ENCODE measurements at regions not wholly inside any gene's neighbourhood (a gene's known extent, or its start where the extent isn't known, plus 50 kb on each side); places are given as distances from the start of the nearest gene placed in this dataset.
"Not testable (repeated sequence)": the region's sequence is repeated elsewhere in the genome, so short reads cannot be mapped to it uniquely, and the experiment has no call there.

DNA sequence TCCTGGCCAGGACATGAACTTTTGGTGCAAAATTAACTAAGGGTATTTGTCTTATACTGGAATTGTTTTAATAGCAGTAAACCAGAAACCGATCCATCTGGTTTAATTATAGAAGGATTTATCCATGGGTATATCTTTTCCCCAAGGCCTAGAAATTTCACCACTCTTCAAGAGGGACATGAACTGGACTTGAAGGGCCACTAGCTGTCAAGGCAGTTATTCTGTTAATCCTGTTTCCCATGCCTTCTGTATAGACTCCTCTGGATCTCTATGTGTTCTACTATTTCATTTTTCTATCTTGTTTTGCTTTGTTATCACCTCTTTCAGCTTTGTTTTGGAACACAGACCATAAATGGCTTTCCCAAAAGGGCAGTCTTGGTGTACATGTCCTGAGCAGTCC is 467.6 kb downstream of the KIF4B start:
- no peak for DNase-seq (ENCODE audit: low read depth in 4 of 4, low spot score in 3 of 4)

- no peak for DNase-seq (ENCODE audit: low read depth in 4 of 4, low spot score in 3 of 4)
These were observed 468.9 kb downstream of the KIF4B start for GRCh38 chr5:155482428-155482827.

- DNase-seq (ENCODE audit: low read depth in 4 of 4, low spot score in 3 of 4): no peak
These were observed 471.8 kb downstream of the KIF4B start for GRCh38 chr5:155485386-155485785.

- DNase-seq (ENCODE audit: low read depth in 4 of 4, low spot score in 3 of 4): no peak
These were observed 476.4 kb downstream of the KIF4B start for GRCh38 chr5:155489949-155490348.

DNA sequence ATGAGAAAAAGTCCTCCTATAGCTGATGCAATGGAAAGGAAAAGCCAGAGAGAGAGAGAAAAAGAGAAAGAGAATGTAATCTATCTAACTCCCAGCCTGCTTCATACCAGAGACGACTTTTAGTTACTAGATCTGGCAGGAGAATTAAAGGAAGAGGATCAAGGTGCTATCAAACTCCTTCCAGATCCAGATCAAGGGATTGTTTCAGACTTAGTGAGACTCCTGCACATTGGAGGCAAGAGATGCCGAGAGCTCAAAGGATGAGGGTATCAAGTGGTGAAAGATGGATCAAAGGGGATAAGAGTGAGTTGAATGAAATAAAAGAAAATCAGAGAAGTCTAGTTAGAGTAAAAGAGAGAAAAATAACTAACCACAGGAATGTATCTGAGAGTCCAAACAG is 478.6 kb downstream of the KIF4B start:
- DNase-seq (ENCODE audit: low read depth in 4 of 4, low spot score in 3 of 4): no peak

- no peak for DNase-seq (ENCODE audit: low read depth in 4 of 4, low spot score in 3 of 4)
These were observed 491.1 kb downstream of the KIF4B start for GRCh38 chr5:155504606-155505005.

DNA sequence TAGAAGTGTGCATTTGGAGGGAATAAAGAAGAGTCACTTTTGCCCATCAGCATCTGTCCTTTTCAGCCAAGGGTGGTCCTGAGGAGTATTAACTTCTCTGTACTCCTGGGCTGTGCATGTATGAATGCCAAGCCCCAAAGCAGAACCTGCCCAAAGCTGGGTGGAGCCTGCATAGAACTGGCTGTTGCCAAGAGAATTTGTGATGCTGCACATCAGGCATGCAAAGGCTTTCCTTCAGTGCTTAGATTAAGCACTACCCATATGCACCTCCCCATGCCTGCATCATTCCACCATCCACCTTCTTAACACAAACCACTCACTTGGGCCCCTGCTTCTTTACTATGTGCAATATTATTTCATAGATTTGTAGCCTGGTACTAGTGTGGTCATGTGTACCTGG is 493.8 kb downstream of the KIF4B start:
- DNase-seq (ENCODE audit: low read depth in 4 of 4, low spot score in 3 of 4): no peak

GRCh38 chr5:155508673-155509072 is 495.1 kb downstream of the KIF4B start:
- DNase-seq (ENCODE audit: low read depth in 4 of 4, low spot score in 3 of 4): no peak

- no peak for DNase-seq (ENCODE audit: low read depth in 4 of 4, low spot score in 3 of 4)
These were observed 498.8 kb downstream of the KIF4B start for GRCh38 chr5:155512329-155512728.

DNA sequence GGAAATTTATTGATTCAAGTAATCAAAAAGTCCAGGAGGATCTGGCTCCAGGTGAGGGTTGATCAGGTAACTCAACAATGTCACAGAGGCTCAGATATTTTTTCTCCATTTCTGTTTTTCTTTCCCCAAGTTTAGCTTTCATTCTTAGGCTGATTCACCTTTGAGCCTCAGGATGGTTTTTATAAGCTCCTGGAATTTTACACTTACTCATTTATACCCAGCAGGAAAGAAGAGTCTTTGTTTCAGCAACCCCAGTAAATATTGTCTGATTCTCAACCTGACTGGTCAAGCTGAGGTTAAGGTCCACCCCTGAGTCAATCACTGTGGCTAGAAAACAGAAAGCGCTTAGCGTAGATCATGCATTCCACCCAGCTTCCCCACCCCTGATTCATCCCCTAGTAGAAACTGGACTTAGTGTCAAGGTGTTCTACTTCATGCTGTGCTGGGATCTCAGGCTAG is 500.6 kb downstream of the KIF4B start:
- no peak for DNase-seq (ENCODE audit: low read depth in 4 of 4, low spot score in 3 of 4)

GRCh38 chr5:155522540-155522939 is 509.0 kb downstream of the KIF4B start:
- DNase-seq (ENCODE audit: low read depth in 4 of 4, low spot score in 3 of 4): no peak

DNA sequence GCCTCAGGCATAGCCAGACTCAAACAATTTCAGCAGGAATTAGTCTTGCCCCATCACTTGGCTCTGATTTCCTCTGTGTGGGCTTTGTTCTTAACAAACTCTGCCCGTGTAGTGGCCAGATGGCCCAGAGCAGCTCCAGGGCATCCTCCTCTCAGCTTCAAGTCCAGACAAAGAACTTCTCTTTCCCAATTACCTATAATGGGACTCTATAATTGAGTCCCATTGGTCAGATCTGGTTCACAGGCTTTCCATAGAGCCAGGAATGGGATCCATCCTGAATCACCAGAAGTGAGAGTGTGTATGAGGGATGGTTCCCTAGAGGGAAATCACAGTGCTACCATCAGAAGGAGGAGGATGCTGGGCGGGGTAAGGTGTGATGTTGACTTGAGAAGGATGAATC is 515.8 kb downstream of the KIF4B start:
- no peak for DNase-seq (ENCODE audit: low read depth in 4 of 4, low spot score in 3 of 4)

- no peak for DNase-seq (ENCODE audit: low read depth in 4 of 4, low spot score in 3 of 4)
These were observed 516.5 kb downstream of the KIF4B start for GRCh38 chr5:155530046-155530445.

- no peak for DNase-seq (ENCODE audit: low read depth in 4 of 4, low spot score in 3 of 4)
These were observed 519.2 kb downstream of the KIF4B start for GRCh38 chr5:155532621-155533311.

DNA sequence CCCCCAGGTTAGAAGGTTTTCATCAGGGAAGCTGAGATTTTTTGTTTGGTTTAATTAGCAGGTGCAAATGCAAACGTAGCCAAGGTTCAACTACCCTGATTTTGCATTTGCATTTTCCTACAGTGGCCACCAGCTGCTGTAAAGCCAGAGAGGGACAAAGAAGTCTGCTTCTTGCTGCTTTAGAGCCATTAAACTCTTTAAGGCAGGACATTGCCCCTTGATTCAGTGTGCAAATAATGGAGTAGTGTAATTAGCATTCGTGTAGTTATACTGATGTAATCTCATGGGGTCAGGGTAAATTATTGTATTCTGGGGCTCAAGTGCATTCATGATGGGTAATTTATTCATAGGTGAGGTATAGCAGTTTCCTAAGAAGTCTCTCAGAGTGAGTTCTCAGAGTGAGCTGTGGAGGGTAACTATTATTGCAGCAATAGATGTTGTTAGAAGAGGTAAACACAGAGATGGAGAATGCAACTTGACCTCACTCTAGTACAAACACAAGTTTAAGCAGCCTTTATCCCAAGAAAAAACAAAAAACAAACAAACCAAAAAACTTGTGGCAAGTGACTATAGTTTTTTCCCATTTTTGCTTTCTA is 526.5 kb downstream of the KIF4B start:
- DNase-seq (ENCODE audit: low read depth in 4 of 4, low spot score in 3 of 4): no peak

DNA sequence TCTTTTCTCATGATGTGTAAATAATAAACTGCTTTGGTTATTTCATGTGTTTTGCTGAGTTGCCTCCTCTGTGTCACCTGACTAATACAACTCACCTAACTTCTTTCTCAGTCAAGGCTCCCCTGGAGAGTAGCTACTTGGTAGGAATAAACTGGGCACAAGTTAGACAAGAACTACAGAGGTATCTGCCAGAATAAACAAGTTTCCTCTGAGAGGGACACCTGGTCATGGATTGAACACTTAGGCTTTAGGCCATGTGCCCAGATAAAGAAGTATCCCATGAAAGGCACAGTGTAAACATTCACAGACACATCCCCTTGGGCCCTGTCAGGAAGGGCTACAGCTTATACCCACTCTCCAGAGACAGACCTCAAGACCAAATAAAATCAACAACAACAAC is 532.5 kb downstream of the KIF4B start:
- no peak for DNase-seq (ENCODE audit: low read depth in 4 of 4, low spot score in 3 of 4)

DNA sequence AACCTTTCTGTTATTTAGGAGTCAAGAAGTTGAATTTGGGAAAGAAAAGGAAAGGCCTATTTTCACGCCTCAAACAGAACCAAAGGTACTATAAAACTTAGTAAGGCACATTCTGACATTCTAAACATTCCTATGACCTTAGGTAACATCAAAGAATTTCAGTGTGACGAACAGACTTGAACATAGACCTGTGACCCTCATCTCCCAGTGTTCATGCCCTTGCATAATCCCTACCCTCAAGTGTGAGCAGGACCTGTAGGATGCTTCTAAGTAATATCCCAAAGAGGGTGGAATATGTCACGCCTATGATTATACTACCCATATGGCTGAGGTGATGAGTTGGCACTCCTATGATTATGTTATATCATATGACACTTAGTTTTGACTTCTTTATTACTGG is 540.9 kb downstream of the KIF4B start:
- DNase-seq (ENCODE audit: low read depth in 4 of 4, low spot score in 3 of 4): no peak

GRCh38 chr5:155556222-155556621 is 542.7 kb downstream of the KIF4B start:
- DNase-seq (ENCODE audit: low read depth in 4 of 4, low spot score in 3 of 4): no peak

GRCh38 chr5:155556700-155557099 is 543.1 kb downstream of the KIF4B start:
- DNase-seq (ENCODE audit: low read depth in 4 of 4, low spot score in 3 of 4): no peak

GRCh38 chr5:155562158-155562557 is 548.6 kb downstream of the KIF4B start:
- no peak for DNase-seq (ENCODE audit: low read depth in 4 of 4, low spot score in 3 of 4)

GRCh38 chr5:155564541-155564940 is 551.0 kb downstream of the KIF4B start:
- DNase-seq (ENCODE audit: low read depth in 4 of 4, low spot score in 3 of 4): no peak

- no peak for DNase-seq (ENCODE audit: low read depth in 4 of 4, low spot score in 3 of 4)
These were observed 562.3 kb downstream of the KIF4B start for GRCh38 chr5:155575861-155576260.

GRCh38 chr5:155586808-155587207 is 573.3 kb downstream of the KIF4B start:
- DNase-seq (ENCODE audit: low read depth in 4 of 4, low spot score in 3 of 4): not testable (repeated sequence)

Data from right renal pelvis (tissue), 4 donors.